ENCODE measurements at regions not wholly inside any gene's neighbourhood (a gene's known extent, or its start where the extent isn't known, plus 50 kb on each side); places are given as distances from the start of the nearest gene placed in this dataset.

- no peak for TF ChIP-seq CTCF (IDR thresholded peaks at IDR 0.05; ENCODE audit: extremely low read depth in 1 of 2, insufficient read depth in 1 of 2, low read depth in 1 of 2, low read length in 2 of 2)
- TF ChIP-seq POLR2A (IDR thresholded peaks at IDR 0.05; ENCODE audit: low read depth, low read length), result no peak
- TF ChIP-seq EZH2 (IDR thresholded peaks at IDR 0.05; ENCODE audit: borderline replicate concordance, low read depth, low read length, severe bottlenecking), result no peak
- no peak for TF ChIP-seq FOS (IDR thresholded peaks at IDR 0.05; ENCODE audit: borderline replicate concordance, insufficient read depth, low read length)
- no peak for TF ChIP-seq POLR2AphosphoS5 (IDR thresholded peaks at IDR 0.05; ENCODE audit: insufficient read depth, low read depth, low read length)
- no peak for TF ChIP-seq JUN (IDR thresholded peaks at IDR 0.05; ENCODE audit: borderline replicate concordance, insufficient read depth, insufficient read length, low read depth)
- TF ChIP-seq MAX (IDR thresholded peaks at IDR 0.05; ENCODE audit: insufficient read depth, insufficient read length), result no peak
- TF ChIP-seq GATA2 (IDR thresholded peaks at IDR 0.05; ENCODE audit: insufficient read depth, insufficient read length, low read depth, low read length), result no peak
- no peak for TF ChIP-seq MYC (IDR thresholded peaks at IDR 0.05; ENCODE audit: low read depth, low read length)
Measured at GRCh38 chr18:38028946-38029345, 463.3 kb upstream of the CELF4 start.

All from endothelial cell of umbilical vein (primary cell).